ENCODE measurements at regions not wholly inside any gene's neighbourhood (a gene's known extent, or its start where the extent isn't known, plus 50 kb on each side); places are given as distances from the start of the nearest gene placed in this dataset.

DNA sequence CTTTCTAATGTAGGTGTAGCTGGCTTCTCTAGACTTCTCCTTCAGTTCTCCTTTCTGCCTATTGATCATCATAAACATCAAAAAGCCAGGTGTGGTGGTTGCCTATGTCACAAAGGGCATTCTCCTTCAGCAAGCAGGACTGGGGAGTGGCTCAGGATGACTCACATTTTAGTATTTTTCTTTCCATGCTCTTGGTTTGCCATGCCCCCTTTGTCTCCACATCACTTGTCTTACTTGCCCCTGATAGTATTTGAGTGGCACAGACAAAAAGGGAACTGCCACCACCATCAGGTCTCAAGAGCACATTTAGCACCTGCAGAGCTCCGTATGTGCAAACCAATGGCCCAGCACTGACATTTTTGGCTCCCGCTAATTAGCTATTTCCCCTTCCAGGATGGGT, 698.8 kb downstream of the DHX35 start:
- Histone ChIP-seq H3K27me3 (ENCODE audit: control insufficient read depth, low read length) (no peaks in the 10 kb centered on the region), H3F3A (ENCODE audit: control insufficient read depth, insufficient read depth) (no peaks in the 10 kb centered on the region), H3K27ac (ENCODE audit: low read depth, low read length) (no peak overlapping the region), H4K20me1 (ENCODE audit: control insufficient read depth, insufficient read depth, low read depth, low read length) (no peaks in the 10 kb centered on the region), H3K36me3 (ENCODE audit: control insufficient read depth, low read length) (no peaks in the 10 kb centered on the region), H3K4me2 (ENCODE audit: low read length) (no peak overlapping the region), H3K79me2 (ENCODE audit: control insufficient read depth, low read length) (no peaks in the 10 kb centered on the region), H3K4me3 (ENCODE audit: low read length) (no peak overlapping the region), H3K9me3 (ENCODE audit: control insufficient read depth, insufficient read depth, low read length) (no peaks in the 10 kb centered on the region), H3K4me1 (ENCODE audit: control insufficient read depth, low read length) (no peaks in the 10 kb centered on the region), H3K9me2 (replicated peaks; ENCODE audit: control insufficient read depth, low read length) (no peaks in the 10 kb centered on the region)
- TF ChIP-seq EZH2phosphoT487 (IDR thresholded peaks at IDR 0.05; ENCODE audit: borderline replicate concordance, low read length), result no peak
- TF ChIP-seq, protein P1, sequence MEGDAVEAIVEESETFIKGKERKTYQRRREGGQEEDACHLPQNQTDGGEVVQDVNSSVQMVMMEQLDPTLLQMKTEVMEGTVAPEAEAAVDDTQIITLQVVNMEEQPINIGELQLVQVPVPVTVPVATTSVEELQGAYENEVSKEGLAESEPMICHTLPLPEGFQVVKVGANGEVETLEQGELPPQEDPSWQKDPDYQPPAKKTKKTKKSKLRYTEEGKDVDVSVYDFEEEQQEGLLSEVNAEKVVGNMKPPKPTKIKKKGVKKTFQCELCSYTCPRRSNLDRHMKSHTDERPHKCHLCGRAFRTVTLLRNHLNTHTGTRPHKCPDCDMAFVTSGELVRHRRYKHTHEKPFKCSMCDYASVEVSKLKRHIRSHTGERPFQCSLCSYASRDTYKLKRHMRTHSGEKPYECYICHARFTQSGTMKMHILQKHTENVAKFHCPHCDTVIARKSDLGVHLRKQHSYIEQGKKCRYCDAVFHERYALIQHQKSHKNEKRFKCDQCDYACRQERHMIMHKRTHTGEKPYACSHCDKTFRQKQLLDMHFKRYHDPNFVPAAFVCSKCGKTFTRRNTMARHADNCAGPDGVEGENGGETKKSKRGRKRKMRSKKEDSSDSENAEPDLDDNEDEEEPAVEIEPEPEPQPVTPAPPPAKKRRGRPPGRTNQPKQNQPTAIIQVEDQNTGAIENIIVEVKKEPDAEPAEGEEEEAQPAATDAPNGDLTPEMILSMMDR (IDR thresholded peaks at IDR 0.05; ENCODE audit: low read depth, low read length, poor library complexity, severe bottlenecking), result no peak

DNA sequence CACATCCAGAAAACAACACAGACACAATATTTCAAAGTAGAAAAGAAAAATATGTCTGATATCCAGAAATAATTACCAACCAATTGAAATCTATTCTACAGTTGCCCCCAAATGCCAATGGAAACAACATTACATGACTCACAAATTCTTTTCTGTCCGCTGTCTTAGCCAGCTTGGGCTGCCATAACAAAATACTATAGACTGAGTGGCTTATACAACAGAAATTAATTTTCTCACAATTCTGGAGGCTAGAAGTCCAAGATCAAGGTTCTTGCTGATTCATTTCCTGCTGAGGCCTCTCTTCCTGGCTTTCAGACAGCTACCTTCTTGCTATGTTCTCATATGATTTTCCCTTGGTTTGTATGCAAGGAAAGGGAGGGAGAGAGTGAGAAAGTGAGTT, 698.1 kb downstream of the DHX35 start:
- Histone ChIP-seq H3F3A (ENCODE audit: control insufficient read depth, insufficient read depth) (no peaks in the 10 kb centered on the region), H3K4me3 (ENCODE audit: low read length) (no peak overlapping the region), H3K9me2 (replicated peaks; ENCODE audit: control insufficient read depth, low read length) (no peaks in the 10 kb centered on the region), H3K36me3 (ENCODE audit: control insufficient read depth, low read length) (no peaks in the 10 kb centered on the region), H3K4me1 (ENCODE audit: control insufficient read depth, low read length) (no peaks in the 10 kb centered on the region), H3K79me2 (ENCODE audit: control insufficient read depth, low read length) (no peaks in the 10 kb centered on the region), H3K27ac (ENCODE audit: low read depth, low read length) (no peak overlapping the region), H3K4me2 (ENCODE audit: low read length) (no peak overlapping the region), H3K27me3 (ENCODE audit: control insufficient read depth, low read length) (no peaks in the 10 kb centered on the region), H4K20me1 (ENCODE audit: control insufficient read depth, insufficient read depth, low read depth, low read length) (no peaks in the 10 kb centered on the region), H3K9me3 (ENCODE audit: control insufficient read depth, insufficient read depth, low read length) (no peaks in the 10 kb centered on the region)
- TF ChIP-seq, protein P1 (IDR thresholded peaks at IDR 0.05; ENCODE audit: low read depth, low read length, poor library complexity, severe bottlenecking), result no peak
- TF ChIP-seq EZH2phosphoT487 (IDR thresholded peaks at IDR 0.05; ENCODE audit: borderline replicate concordance, low read length), result no peak

DNA sequence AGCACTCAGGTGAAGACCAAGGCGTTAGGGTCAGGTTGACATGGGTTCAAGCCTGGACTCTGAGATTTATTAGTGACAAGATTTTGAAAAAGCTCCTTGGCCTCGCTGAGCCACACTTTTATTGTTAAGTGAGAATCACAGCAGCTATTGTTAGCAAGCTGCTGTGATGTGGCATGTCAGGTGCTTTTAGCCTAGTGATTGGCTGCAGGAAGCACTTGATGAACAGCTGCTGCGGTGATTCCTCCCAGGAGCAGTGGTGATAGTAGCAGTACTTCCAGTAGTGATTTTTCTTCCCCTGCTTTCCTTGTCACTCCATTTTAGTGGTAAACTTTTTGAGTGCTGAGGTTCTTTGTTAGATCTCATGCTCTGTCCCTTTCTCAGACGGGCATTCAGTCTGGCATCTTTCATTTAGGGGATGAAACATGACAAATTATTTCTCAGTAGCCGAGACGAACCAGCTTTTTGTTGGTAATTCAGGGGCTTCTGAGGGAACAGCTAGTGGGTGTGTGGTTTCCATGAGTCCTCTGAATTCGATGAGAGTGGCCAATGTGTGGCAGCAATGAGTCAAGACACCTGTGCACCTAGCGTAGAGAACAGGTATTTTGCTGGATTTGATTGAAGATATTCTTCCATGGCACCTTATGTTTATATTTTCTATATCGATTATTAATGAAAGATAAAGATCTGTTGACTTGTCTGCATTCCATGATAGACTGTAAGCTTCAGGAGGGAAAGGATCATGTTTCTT, 696.7 kb downstream of the DHX35 start:
- Histone ChIP-seq H3K4me1 (ENCODE audit: control insufficient read depth, low read length) (no peaks in the 10 kb centered on the region), H3F3A (ENCODE audit: control insufficient read depth, insufficient read depth) (no peaks in the 10 kb centered on the region), H3K36me3 (ENCODE audit: control insufficient read depth, low read length) (no peaks in the 10 kb centered on the region), H3K4me3 (ENCODE audit: low read length) (no peak overlapping the region), H3K27me3 (ENCODE audit: control insufficient read depth, low read length) (no peaks in the 10 kb centered on the region), H3K27ac (ENCODE audit: low read depth, low read length) (no peak overlapping the region), H3K4me2 (ENCODE audit: low read length) (no peak overlapping the region), H3K79me2 (ENCODE audit: control insufficient read depth, low read length) (no peaks in the 10 kb centered on the region), H3K9me2 (replicated peaks; ENCODE audit: control insufficient read depth, low read length) (no peaks in the 10 kb centered on the region), H3K9me3 (ENCODE audit: control insufficient read depth, insufficient read depth, low read length) (no peaks in the 10 kb centered on the region), H4K20me1 (ENCODE audit: control insufficient read depth, insufficient read depth, low read depth, low read length) (no peaks in the 10 kb centered on the region)
- TF ChIP-seq, protein P1 (IDR thresholded peaks at IDR 0.05; ENCODE audit: low read depth, low read length, poor library complexity, severe bottlenecking), result no peak
- no peak for TF ChIP-seq EZH2phosphoT487 (IDR thresholded peaks at IDR 0.05; ENCODE audit: borderline replicate concordance, low read length)

Measured in DOHH2 (cell line).